DND-41 (cell line): ENCODE measurements at regions not wholly inside any gene's neighbourhood (a gene's known extent, or its start where the extent isn't known, plus 50 kb on each side); places are given as distances from the start of the nearest gene placed in this dataset.

Source experiments
- EZH2 ChIP-seq: IDR thresholded peaks from 3 replicates; pipeline ENCODE4 v1.6.1; 2012; ENCODE audit warnings: borderline replicate concordance, low read depth, mild to moderate bottlenecking, moderate library complexity, low read length, inconsistent platforms; ENCODE audit not compliant: severe bottlenecking
- TF ChIP-seq, protein P1 (sequence below): IDR thresholded peaks from 2 replicates; pipeline ENCODE4 v1.5.1; 2012; ENCODE audit warnings: borderline replicate concordance, low read length, moderate library complexity, mild to moderate bottlenecking; ENCODE audit not compliant: poor library complexity, severe bottlenecking; ENCODE audit errors: extremely low read depth

GRCh38 chr4:128455480-128455879, 167.9 kb upstream of the PGRMC2 start:
- TF ChIP-seq EZH2, result no peak
- TF ChIP-seq, protein P1, sequence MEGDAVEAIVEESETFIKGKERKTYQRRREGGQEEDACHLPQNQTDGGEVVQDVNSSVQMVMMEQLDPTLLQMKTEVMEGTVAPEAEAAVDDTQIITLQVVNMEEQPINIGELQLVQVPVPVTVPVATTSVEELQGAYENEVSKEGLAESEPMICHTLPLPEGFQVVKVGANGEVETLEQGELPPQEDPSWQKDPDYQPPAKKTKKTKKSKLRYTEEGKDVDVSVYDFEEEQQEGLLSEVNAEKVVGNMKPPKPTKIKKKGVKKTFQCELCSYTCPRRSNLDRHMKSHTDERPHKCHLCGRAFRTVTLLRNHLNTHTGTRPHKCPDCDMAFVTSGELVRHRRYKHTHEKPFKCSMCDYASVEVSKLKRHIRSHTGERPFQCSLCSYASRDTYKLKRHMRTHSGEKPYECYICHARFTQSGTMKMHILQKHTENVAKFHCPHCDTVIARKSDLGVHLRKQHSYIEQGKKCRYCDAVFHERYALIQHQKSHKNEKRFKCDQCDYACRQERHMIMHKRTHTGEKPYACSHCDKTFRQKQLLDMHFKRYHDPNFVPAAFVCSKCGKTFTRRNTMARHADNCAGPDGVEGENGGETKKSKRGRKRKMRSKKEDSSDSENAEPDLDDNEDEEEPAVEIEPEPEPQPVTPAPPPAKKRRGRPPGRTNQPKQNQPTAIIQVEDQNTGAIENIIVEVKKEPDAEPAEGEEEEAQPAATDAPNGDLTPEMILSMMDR, result no peak
